NB4 (cell line): ENCODE measurements at regions not wholly inside any gene's neighbourhood (a gene's known extent, or its start where the extent isn't known, plus 50 kb on each side); places are given as distances from the start of the nearest gene placed in this dataset.

Experiments
- DNase-seq: peaks from one replicate; pipeline ENCODE4 v3.0.0; 2010; ENCODE audit warnings: low read depth
- H3K4me3 ChIP-seq: one replicate; pipeline ENCODE4 v1.5.1; 2011; ENCODE audit warnings: mild to moderate bottlenecking, low read depth, low read length, moderate library complexity
- CTCF ChIP-seq: IDR thresholded peaks from one replicate; pipeline ENCODE4 v1.5.1; 2012; ENCODE audit warnings: low read depth, low read length
- MAX ChIP-seq: IDR thresholded peaks from 2 replicates; pipeline ENCODE4 v1.6.1; 2011; ENCODE audit warnings: low read depth, low read length
- MYC ChIP-seq: IDR thresholded peaks from 2 replicates; pipeline ENCODE4 v1.6.1; 2011; ENCODE audit warnings: low read depth, low read length
- POLR2A ChIP-seq: IDR thresholded peaks from 2 replicates; pipeline ENCODE4 v1.6.1; 2011; ENCODE audit warnings: mild to moderate bottlenecking; ENCODE audit not compliant: insufficient read length; ENCODE audit errors: extremely low read depth

- TF ChIP-seq MYC = no peak
- TF ChIP-seq CTCF = no peak
- no peak for TF ChIP-seq MAX
- TF ChIP-seq POLR2A = no peak
- no peak overlapping the region for H3K4me3 ChIP-seq
- no peak for DNase-seq
These were observed 266.7 kb downstream of the GPATCH2 start for GRCh38 chr1:217364220-217364619.

GRCh38 chr1:217363319-217363718 is 267.6 kb downstream of the GPATCH2 start:
- H3K4me3 ChIP-seq = no peak overlapping the region
- TF ChIP-seq CTCF = no peak
- TF ChIP-seq MAX = no peak
- no peak for TF ChIP-seq MYC
- TF ChIP-seq POLR2A = no peak
- DNase-seq = no peak

GRCh38 chr1:217360510-217360909 is 270.4 kb downstream of the GPATCH2 start:
- no peak for DNase-seq
- no peak for TF ChIP-seq CTCF
- no peak for TF ChIP-seq POLR2A
- H3K4me3 ChIP-seq = no peak overlapping the region

- TF ChIP-seq MYC = no peak
- TF ChIP-seq CTCF = no peak
- TF ChIP-seq POLR2A = no peak
- no peak for TF ChIP-seq MAX
- no peak overlapping the region for H3K4me3 ChIP-seq
- DNase-seq = no peak
These were observed 276.0 kb downstream of the GPATCH2 start for GRCh38 chr1:217354895-217355294.

GRCh38 chr1:217348960-217349664 is 281.8 kb downstream of the GPATCH2 start:
- no peak for DNase-seq
- H3K4me3 ChIP-seq = no peak overlapping the region
- TF ChIP-seq POLR2A = no peak
- no peak for TF ChIP-seq MAX
- no peak for TF ChIP-seq CTCF
- TF ChIP-seq MYC = no peak

- no peak for DNase-seq
- no peak overlapping the region for H3K4me3 ChIP-seq
- no peak for TF ChIP-seq CTCF
- no peak for TF ChIP-seq POLR2A
- no peak for TF ChIP-seq MAX
- no peak for TF ChIP-seq MYC
These were observed 286.2 kb downstream of the GPATCH2 start for GRCh38 chr1:217344712-217345111.
